ENCODE measurements at regions not wholly inside any gene's neighbourhood (a gene's known extent, or its start where the extent isn't known, plus 50 kb on each side); places are given as distances from the start of the nearest gene placed in this dataset.
A peak's percentile ranks its signal among the peaks of the same experiment; 100 is the strongest.
"Not testable (repeated sequence)": the region's sequence is repeated elsewhere in the genome, so short reads cannot be mapped to it uniquely, and the experiment has no call there.

- H3K27ac Mint-ChIP-seq: no peak overlapping the region
- H3K4me3 Mint-ChIP-seq: no peak overlapping the region
- no peaks in the 10 kb centered on the region for H3K4me1 Mint-ChIP-seq
- no peaks in the 10 kb centered on the region for H3K36me3 Mint-ChIP-seq
- no peak for DNase-seq
- H3K27me3 Mint-ChIP-seq: no peaks in the 10 kb centered on the region
- CTCF ChIA-PET: no interaction called here
- H3K9me3 Mint-ChIP-seq: no peaks in the 10 kb centered on the region
These were observed 167.7 kb downstream of the SPRY2 start for GRCh38 chr13:80173224-80173623.

- H3K27me3 Mint-ChIP-seq: no peaks in the 10 kb centered on the region
- no peak overlapping the region for H3K27ac Mint-ChIP-seq
- no peaks in the 10 kb centered on the region for H3K9me3 Mint-ChIP-seq
- no peak for DNase-seq
- H3K4me1 Mint-ChIP-seq: no peaks in the 10 kb centered on the region
- H3K4me3 Mint-ChIP-seq: no peak overlapping the region
- CTCF ChIA-PET: no interaction called here
- no peaks in the 10 kb centered on the region for H3K36me3 Mint-ChIP-seq
These were observed 169.8 kb downstream of the SPRY2 start for GRCh38 chr13:80171096-80171495.

GRCh38 chr13:80168089-80168850, 172.7 kb downstream of the SPRY2 start:
- CTCF ChIA-PET: no interaction called here
- no peak overlapping the region for H3K4me3 Mint-ChIP-seq
- H3K27me3 Mint-ChIP-seq: no peaks in the 10 kb centered on the region
- no peaks in the 10 kb centered on the region for H3K36me3 Mint-ChIP-seq
- H3K27ac Mint-ChIP-seq: no peak overlapping the region
- no peak for DNase-seq
- no peaks in the 10 kb centered on the region for H3K9me3 Mint-ChIP-seq
- no peaks in the 10 kb centered on the region for H3K4me1 Mint-ChIP-seq

GRCh38 chr13:80166352-80166751, 174.6 kb downstream of the SPRY2 start:
- H3K9me3 Mint-ChIP-seq: no peaks in the 10 kb centered on the region
- H3K27me3 Mint-ChIP-seq: no peaks in the 10 kb centered on the region
- CTCF ChIA-PET: no interaction called here
- no peaks in the 10 kb centered on the region for H3K36me3 Mint-ChIP-seq
- DNase-seq: no peak
- H3K27ac Mint-ChIP-seq: no peak overlapping the region
- no peak overlapping the region for H3K4me3 Mint-ChIP-seq
- no peaks in the 10 kb centered on the region for H3K4me1 Mint-ChIP-seq

- CTCF ChIA-PET: no interaction called here
- Mint-ChIP-seq H3K27ac (no peak overlapping the region), H3K4me1 (no peaks in the 10 kb centered on the region), H3K4me3 (no peak overlapping the region), H3K9me3 (no peaks in the 10 kb centered on the region), H3K36me3 (no peaks in the 10 kb centered on the region), H3K27me3 (no peaks in the 10 kb centered on the region)
- DNase-seq: no peak
These were observed 176.5 kb downstream of the SPRY2 start for GRCh38 chr13:80164462-80164861.

GRCh38 chr13:80161896-80162295, 179.0 kb downstream of the SPRY2 start:
- no peaks in the 10 kb centered on the region for H3K9me3 Mint-ChIP-seq
- no peaks in the 10 kb centered on the region for H3K27me3 Mint-ChIP-seq
- H3K27ac Mint-ChIP-seq: no peak overlapping the region
- no peak overlapping the region for H3K4me3 Mint-ChIP-seq
- CTCF ChIA-PET: no interaction called here
- DNase-seq: no peak
- H3K4me1 Mint-ChIP-seq: no peaks in the 10 kb centered on the region
- no peaks in the 10 kb centered on the region for H3K36me3 Mint-ChIP-seq

GRCh38 chr13:80161219-80161618, 179.7 kb downstream of the SPRY2 start:
- Mint-ChIP-seq H3K4me3 (no peak overlapping the region), H3K4me1 (no peaks in the 10 kb centered on the region), H3K9me3 (no peaks in the 10 kb centered on the region), H3K27ac (peak overlapping the region; percentile 3), H3K27me3 (no peaks in the 10 kb centered on the region), H3K36me3 (no peaks in the 10 kb centered on the region)
- no peak for DNase-seq
- CTCF ChIA-PET: no interaction called here

GRCh38 chr13:80160110-80160509, 180.8 kb downstream of the SPRY2 start:
- no peaks in the 10 kb centered on the region for H3K36me3 Mint-ChIP-seq
- CTCF ChIA-PET: no interaction called here
- no peak overlapping the region for H3K4me3 Mint-ChIP-seq
- no peak overlapping the region for H3K27ac Mint-ChIP-seq
- no peaks in the 10 kb centered on the region for H3K4me1 Mint-ChIP-seq
- no peak for DNase-seq
- no peaks in the 10 kb centered on the region for H3K9me3 Mint-ChIP-seq
- H3K27me3 Mint-ChIP-seq: no peaks in the 10 kb centered on the region

GRCh38 chr13:80157261-80157932, 183.5 kb downstream of the SPRY2 start:
- H3K36me3 Mint-ChIP-seq: no peaks in the 10 kb centered on the region
- H3K4me1 Mint-ChIP-seq: no peaks in the 10 kb centered on the region
- H3K27ac Mint-ChIP-seq: no peak overlapping the region
- no peaks in the 10 kb centered on the region for H3K27me3 Mint-ChIP-seq
- CTCF ChIA-PET: no interaction called here
- no peak for DNase-seq
- no peak overlapping the region for H3K4me3 Mint-ChIP-seq
- H3K9me3 Mint-ChIP-seq: no peaks in the 10 kb centered on the region

GRCh38 chr13:80152142-80152541, 188.8 kb downstream of the SPRY2 start:
- CTCF ChIA-PET, H3K27me3 Mint-ChIP-seq, H3K9me3 Mint-ChIP-seq, H3K27ac Mint-ChIP-seq, H3K4me1 Mint-ChIP-seq, H3K4me3 Mint-ChIP-seq, DNase-seq, H3K36me3 Mint-ChIP-seq: not testable (repeated sequence)

GRCh38 chr13:80151016-80151415, 189.9 kb downstream of the SPRY2 start:
- H3K27ac Mint-ChIP-seq: no peak overlapping the region
- CTCF ChIA-PET: no interaction called here
- no peak for DNase-seq
- H3K4me3 Mint-ChIP-seq: no peak overlapping the region
- no peaks in the 10 kb centered on the region for H3K4me1 Mint-ChIP-seq
- H3K9me3 Mint-ChIP-seq: no peaks in the 10 kb centered on the region
- H3K27me3 Mint-ChIP-seq: no peaks in the 10 kb centered on the region
- H3K36me3 Mint-ChIP-seq: no peaks in the 10 kb centered on the region

- no peak for DNase-seq
- CTCF ChIA-PET: no interaction called here
- Mint-ChIP-seq H3K36me3 (no peaks in the 10 kb centered on the region), H3K27ac (no peak overlapping the region), H3K9me3 (no peaks in the 10 kb centered on the region), H3K27me3 (no peaks in the 10 kb centered on the region), H3K4me3 (no peak overlapping the region), H3K4me1 (no peaks in the 10 kb centered on the region)
These were observed 191.2 kb downstream of the SPRY2 start for GRCh38 chr13:80149736-80150135.

GRCh38 chr13:80145171-80145690, 195.7 kb downstream of the SPRY2 start:
- H3K27ac Mint-ChIP-seq: no peak overlapping the region
- no peak overlapping the region for H3K4me3 Mint-ChIP-seq
- no peaks in the 10 kb centered on the region for H3K9me3 Mint-ChIP-seq
- no peaks in the 10 kb centered on the region for H3K4me1 Mint-ChIP-seq
- H3K27me3 Mint-ChIP-seq: no peaks in the 10 kb centered on the region
- CTCF ChIA-PET: no interaction called here
- no peaks in the 10 kb centered on the region for H3K36me3 Mint-ChIP-seq
- no peak for DNase-seq

- no peaks in the 10 kb centered on the region for H3K36me3 Mint-ChIP-seq
These were observed 196.4 kb downstream of the SPRY2 start for GRCh38 chr13:80144493-80144892.

GRCh38 chr13:80141123-80141849, 199.6 kb downstream of the SPRY2 start:
- H3K9me3 Mint-ChIP-seq: no peaks in the 10 kb centered on the region
- H3K4me3 Mint-ChIP-seq: no peak overlapping the region
- H3K4me1 Mint-ChIP-seq: no peaks in the 10 kb centered on the region
- no peak overlapping the region for H3K27ac Mint-ChIP-seq
- CTCF ChIA-PET: no interaction called here
- no peaks in the 10 kb centered on the region for H3K36me3 Mint-ChIP-seq
- no peaks in the 10 kb centered on the region for H3K27me3 Mint-ChIP-seq
- DNase-seq: no peak

More at GRCh38 chr13:80144493-80144892, 196.4 kb downstream of the SPRY2 start:
- no peak for DNase-seq
- Mint-ChIP-seq H3K27me3 (no peaks in the 10 kb centered on the region), H3K4me3 (no peak overlapping the region), H3K4me1 (no peaks in the 10 kb centered on the region), H3K9me3 (no peaks in the 10 kb centered on the region), H3K27ac (no peak overlapping the region)
- CTCF ChIA-PET: no interaction called here

Data from activated naive CD4-positive, alpha-beta T cell treated with anti-CD3 and anti-CD28 coated beads, Interleukin-2, amount 10 ng/mL, durations not matched to agents 7 days and 5 days (primary cell).